Suprapubic skin (tissue), 4 donors: ENCODE measurements at regions not wholly inside any gene's neighbourhood (a gene's known extent, or its start where the extent isn't known, plus 50 kb on each side); places are given as distances from the start of the nearest gene placed in this dataset.

Source experiments
- DNase-seq, 2 donors: peaks; one replicate each; pipeline ENCODE4 v3.0.0-alpha.2; 2019; ENCODE audit warnings: low spot score in 2 of 2
- H3K27ac ChIP-seq: fragments of 200-600 bp; sonication (generic); one replicate; pipeline ENCODE4 v1.5.1; 2019
- H3K27me3 ChIP-seq: fragments of 200-600 bp; sonication (generic); one replicate; pipeline ENCODE4 v1.5.1; 2019
- H3K36me3 ChIP-seq: fragments of 200-600 bp; sonication (generic); one replicate; pipeline ENCODE4 v1.5.1; 2019
- H3K4me1 ChIP-seq: fragments of 200-600 bp; sonication (generic); one replicate; pipeline ENCODE4 v1.5.1; 2019
- H3K4me3 ChIP-seq: fragments of 200-600 bp; sonication (generic); one replicate; pipeline ENCODE4 v1.5.1; 2019; ENCODE audit warnings: mild to moderate bottlenecking
- H3K9me3 ChIP-seq: fragments of 200-600 bp; sonication (generic); one replicate; pipeline ENCODE4 v1.5.1; 2019
- CTCF ChIP-seq, 2 donors: fragments of 200-600 bp in 1 of 2; fragments of 450-650 bp in 1 of 2; sonication (generic) in 1 of 2; IDR thresholded peaks; one replicate each; pipeline ENCODE4 v1.5.1; 2016 to 2019; ENCODE audit warnings: antibody characterized with exemption in 2 of 2, mild to moderate bottlenecking in 1 of 2, moderate library complexity in 1 of 2
- EP300 ChIP-seq: sonication (generic); formaldehyde crosslinking; IDR thresholded peaks from one replicate; pipeline ENCODE4 v1.6.1; 2017; ENCODE audit warnings: antibody characterized with exemption
- POLR2A ChIP-seq, 2 donors: fragments of 450-650 bp; IDR thresholded peaks; one replicate each; pipeline ENCODE4 v1.6.1; 2017; ENCODE audit warnings: antibody characterized with exemption in 2 of 2, mild to moderate bottlenecking in 2 of 2, moderate library complexity in 2 of 2
- POLR2AphosphoS5 ChIP-seq, 3 donors: sonication (generic); formaldehyde crosslinking; IDR thresholded peaks; one replicate each; pipeline ENCODE4 v1.6.1; 2017; ENCODE audit warnings: antibody characterized with exemption in 3 of 3
- WGBS: methylation state at CpG from one replicate; pipeline ENCODE4 v1.1.5; 2018; 5-methylcytosine and 5-hydroxymethylcytosine counted together

DNA sequence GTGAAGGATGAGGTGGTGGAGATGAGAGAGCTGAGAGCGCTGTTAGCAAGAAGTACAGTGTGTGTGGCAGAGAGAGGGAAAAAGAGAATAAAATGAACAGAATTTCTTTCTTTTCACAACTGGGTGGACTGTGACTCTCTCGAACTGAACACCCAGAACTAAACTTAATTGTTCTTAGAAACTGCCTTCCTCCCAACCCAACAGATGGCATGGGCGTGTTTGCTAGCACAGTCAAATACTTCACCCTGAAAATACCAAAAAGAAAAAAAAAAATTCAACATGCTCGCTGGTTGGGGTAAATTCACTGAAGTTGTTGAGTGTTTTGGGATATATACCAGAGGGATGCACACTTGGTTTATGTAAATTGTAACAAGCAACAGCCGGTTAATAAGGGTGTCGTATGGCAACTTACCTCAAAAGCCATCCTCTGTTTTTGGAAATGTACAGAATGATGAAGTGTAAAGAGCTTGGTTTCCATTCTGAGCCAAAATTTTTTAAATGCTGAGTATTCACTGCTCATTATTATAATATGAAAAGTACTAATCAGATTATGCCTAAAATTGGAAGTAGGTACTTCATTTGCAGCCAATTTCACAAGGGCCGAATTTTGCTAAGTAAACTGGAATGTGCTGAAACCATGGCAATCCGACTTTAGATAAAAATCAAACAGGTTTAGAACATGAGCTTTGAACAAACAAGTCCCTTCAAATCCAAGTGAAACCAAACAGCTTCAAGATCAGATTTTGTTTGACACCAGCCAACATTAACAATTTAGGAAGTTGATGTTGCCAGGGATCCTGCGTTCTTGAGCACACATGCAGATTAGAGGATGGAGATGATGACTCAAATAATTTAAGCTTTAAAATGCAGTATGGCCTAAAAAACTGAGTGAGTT lies 115.8 kb downstream of the ZIC5 start:
- DNase-seq = no peak
- H3K36me3 ChIP-seq = no peaks in the 10 kb centered on the region
- H3K27ac ChIP-seq = no peak overlapping the region
- WGBS = 48% methylated on average over 9 of the region's 9 CpGs
- no peaks in the 10 kb centered on the region for H3K9me3 ChIP-seq
- H3K4me1 ChIP-seq = peaks cover 4% of the 10 kb centered on the region
- TF ChIP-seq EP300 (no peak), POLR2A (IDR thresholded peaks at IDR 0.05) (no peak), POLR2AphosphoS5 (IDR thresholded peaks at IDR 0.05) (no peak), CTCF (IDR thresholded peaks at IDR 0.05) (no peak)
- H3K4me3 ChIP-seq = no peak overlapping the region
- H3K27me3 ChIP-seq = no peaks in the 10 kb centered on the region

DNA sequence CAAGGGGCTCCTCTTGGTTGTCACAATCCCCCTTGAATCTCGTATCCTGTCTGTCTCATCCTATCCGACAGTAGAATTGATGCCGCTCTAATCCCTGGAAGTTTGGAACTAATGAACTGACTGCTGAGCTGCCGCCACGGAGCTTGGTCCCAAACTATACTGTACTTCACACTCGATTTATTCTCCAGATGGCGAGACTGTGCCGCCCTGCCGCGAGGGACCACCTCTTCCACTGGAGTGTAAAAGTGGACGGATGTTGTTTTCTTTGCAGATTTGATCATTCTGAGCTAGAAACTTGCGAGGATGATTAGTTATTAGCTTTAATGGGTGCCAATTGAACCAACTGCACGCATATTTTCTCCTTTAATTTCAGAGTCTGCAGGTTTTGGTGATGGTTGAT lies 117.2 kb downstream of the ZIC5 start:
- Histone ChIP-seq H3K27ac (no peak overlapping the region), H3K27me3 (no peaks in the 10 kb centered on the region), H3K36me3 (no peaks in the 10 kb centered on the region), H3K4me1 (peaks cover 4% of the 10 kb centered on the region), H3K9me3 (no peaks in the 10 kb centered on the region), H3K4me3 (no peak overlapping the region)
- 93% methylated on average over 13 of the region's 13 CpGs for WGBS
- DNase-seq = no peak
- TF ChIP-seq POLR2AphosphoS5 (IDR thresholded peaks at IDR 0.05) (no peak), CTCF (IDR thresholded peaks at IDR 0.05) (no peak), EP300 (no peak)

DNA sequence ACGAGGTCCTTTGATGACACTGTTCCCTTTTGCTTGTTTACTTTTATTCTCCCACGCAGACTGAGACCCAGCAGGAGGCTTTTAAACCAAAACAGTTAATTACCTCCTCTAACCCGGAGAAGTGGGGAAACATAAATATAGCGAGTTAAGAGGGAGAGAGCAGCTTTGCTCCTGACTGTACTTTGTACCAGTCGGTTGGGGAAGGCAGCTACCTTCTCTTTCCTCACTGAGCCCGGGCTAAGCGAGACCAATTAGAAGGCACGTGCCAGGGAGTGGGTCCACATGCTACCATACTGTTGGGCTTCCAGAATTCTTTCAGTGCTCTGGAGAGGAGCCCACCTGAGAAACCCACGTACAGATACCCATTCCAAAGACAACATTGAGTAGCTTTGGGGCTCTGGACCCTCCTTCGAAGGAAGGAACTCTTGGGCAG lies 124.2 kb downstream of the ZIC5 start:
- TF ChIP-seq POLR2A (IDR thresholded peaks at IDR 0.05) (no peak), EP300 (no peak), CTCF (IDR thresholded peaks at IDR 0.05) (no peak), POLR2AphosphoS5 (IDR thresholded peaks at IDR 0.05) (no peak)
- no peaks in the 10 kb centered on the region for H3K9me3 ChIP-seq
- no peak for DNase-seq
- no peak overlapping the region for H3K27ac ChIP-seq
- H3K36me3 ChIP-seq = no peaks in the 10 kb centered on the region
- no peak overlapping the region for H3K4me3 ChIP-seq
- no peaks in the 10 kb centered on the region for H3K27me3 ChIP-seq
- WGBS = 72% methylated on average over 9 of the region's 10 CpGs
- no peaks in the 10 kb centered on the region for H3K4me1 ChIP-seq

DNA sequence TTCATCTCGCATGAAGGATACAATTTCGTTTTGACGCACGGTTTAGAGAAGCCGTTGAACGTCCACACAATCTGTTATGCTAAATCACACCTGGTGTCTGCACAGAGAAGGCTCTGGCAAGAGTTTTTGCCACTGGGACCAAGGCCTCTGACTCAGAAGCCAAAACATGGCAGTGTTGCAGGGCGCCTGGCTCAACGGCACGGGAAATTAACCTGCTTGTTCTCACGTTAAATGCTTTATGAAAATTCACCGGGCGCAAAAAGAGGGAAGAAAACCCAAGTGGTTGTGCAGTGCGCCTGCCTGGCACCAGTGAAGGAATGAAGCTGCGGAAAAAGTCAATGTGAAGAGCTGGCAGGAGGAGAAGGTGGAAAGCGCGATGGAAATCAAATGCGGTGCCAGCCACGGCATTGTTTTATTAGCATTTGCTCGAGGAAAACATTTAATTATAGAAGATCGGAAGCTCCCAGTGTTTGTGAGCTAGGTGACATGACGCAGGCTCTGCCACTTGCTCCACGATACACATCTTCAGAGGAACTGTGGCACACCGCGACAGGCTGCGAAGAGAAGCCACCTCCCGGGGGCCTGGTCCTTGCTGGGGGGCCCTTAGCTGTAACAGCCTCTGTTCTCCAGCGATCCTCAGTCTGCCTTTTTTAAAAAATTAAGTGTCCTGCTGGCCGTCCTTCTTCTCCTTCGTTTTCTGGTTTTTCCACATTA lies 126.2 kb downstream of the ZIC5 start:
- Histone ChIP-seq H3K4me1 (no peaks in the 10 kb centered on the region), H3K27ac (no peak overlapping the region), H3K36me3 (no peaks in the 10 kb centered on the region), H3K4me3 (no peak overlapping the region), H3K9me3 (no peaks in the 10 kb centered on the region), H3K27me3 (no peaks in the 10 kb centered on the region)
- no peak for DNase-seq
- WGBS = 90% methylated on average over 29 of the region's 29 CpGs
- TF ChIP-seq CTCF (IDR thresholded peaks at IDR 0.05) (no peak), POLR2A (IDR thresholded peaks at IDR 0.05) (no peak), POLR2AphosphoS5 (IDR thresholded peaks at IDR 0.05) (no peak), EP300 (no peak)

- no peak for TF ChIP-seq EP300
- TF ChIP-seq CTCF (IDR thresholded peaks at IDR 0.05) = no peak
- TF ChIP-seq POLR2AphosphoS5 (IDR thresholded peaks at IDR 0.05) = no peak
- no peak for TF ChIP-seq POLR2A (IDR thresholded peaks at IDR 0.05)
- Histone ChIP-seq H3K36me3 (no peaks in the 10 kb centered on the region), H3K9me3 (no peaks in the 10 kb centered on the region), H3K27ac (no peak overlapping the region), H3K27me3 (no peaks in the 10 kb centered on the region), H3K4me1 (no peaks in the 10 kb centered on the region), H3K4me3 (no peak overlapping the region)
- 92% methylated on average over 8 of the region's 8 CpGs for WGBS
- DNase-seq = no peak
Measured at GRCh38 chr13:99844421-99844820, 127.1 kb downstream of the ZIC5 start.
